GM12891 (cell line): ENCODE measurements at regions not wholly inside any gene's neighbourhood (a gene's known extent, or its start where the extent isn't known, plus 50 kb on each side); places are given as distances from the start of the nearest gene placed in this dataset.

ENCODE experiments used
- POLR2A ChIP-seq: IDR thresholded peaks from 2 replicates; pipeline ENCODE4 v1.6.1; 2011; ENCODE audit warnings: low read depth, low read length, control low read depth
- POLR2AphosphoS5 ChIP-seq: IDR thresholded peaks from 2 replicates; pipeline ENCODE4 v1.6.1; 2011; ENCODE audit warnings: low read depth, low read length, control low read depth
- SPI1 ChIP-seq: IDR thresholded peaks from 2 replicates; pipeline ENCODE4 v1.6.1; 2011; ENCODE audit warnings: low read depth, low read length, control low read depth
- TAF1 ChIP-seq: IDR thresholded peaks from 2 replicates; pipeline ENCODE4 v1.6.1; 2011; ENCODE audit warnings: low read depth, low read length, control low read depth

GRCh38 chr7:91628742-91629141, 251.8 kb downstream of the MTERF1 start:
- no peak for TF ChIP-seq SPI1
- no peak for TF ChIP-seq POLR2AphosphoS5
- TF ChIP-seq POLR2A: no peak
- no peak for TF ChIP-seq TAF1
